Ureter (tissue), 1 donor: ENCODE measurements at regions not wholly inside any gene's neighbourhood (a gene's known extent, or its start where the extent isn't known, plus 50 kb on each side); places are given as distances from the start of the nearest gene placed in this dataset.

Experiments
- DNase-seq: peaks from one replicate; pipeline ENCODE4 v3.0.0-alpha.2; 2020; ENCODE audit warnings: low spot score
- donor health status: DM: yes; HTN: yes; CAD: no.

DNA sequence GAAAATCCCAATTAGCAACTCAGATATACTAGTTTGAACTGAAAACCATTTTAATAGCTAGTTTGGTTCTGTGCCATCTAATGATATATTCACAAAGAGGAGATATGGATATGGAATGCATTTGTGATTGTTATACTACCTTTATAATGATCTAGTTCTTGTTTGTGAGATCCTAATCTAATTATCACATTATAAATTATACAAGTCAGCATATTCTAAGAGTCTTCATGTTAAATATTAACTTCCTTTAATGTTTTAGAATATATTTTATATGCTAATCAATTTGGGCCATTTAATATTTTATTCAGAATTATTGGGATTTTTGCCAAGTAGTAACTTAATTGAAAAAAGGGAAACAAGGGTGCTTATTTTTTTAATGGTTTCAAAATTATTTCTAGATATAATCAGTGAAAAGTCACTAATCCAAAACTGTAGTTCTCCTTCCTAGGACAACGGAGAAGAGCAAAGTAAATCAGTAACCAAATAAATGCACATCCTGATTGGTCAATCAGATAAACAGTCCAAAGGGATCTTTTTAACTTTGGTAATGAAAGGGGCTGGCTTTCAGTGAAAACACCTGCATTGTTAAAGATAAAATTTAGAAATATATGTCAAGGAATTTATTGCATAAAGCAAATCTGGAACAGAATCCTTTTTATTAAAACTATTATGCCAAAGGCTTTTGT is 173.9 kb upstream of the MEOX2 start:
- DNase-seq = no peak

DNA sequence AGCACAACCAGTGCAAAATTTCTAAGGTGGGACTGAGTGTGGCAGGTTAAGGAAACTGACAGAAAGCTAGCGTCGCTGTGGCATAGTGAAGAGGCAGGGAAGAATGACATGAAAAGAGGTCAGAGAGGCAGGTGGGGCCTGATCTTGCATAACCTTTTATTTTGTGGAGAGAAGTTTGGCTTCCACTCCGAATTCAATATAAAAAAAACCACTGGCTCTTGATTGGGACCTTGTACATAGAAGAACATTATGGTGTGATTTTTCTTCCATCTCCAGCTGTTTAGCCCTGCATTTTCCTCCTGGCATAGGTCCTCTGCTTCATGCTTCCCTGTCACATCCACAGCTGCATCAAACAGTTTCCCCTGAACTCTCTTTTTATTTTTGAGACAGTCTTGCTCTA is 170.5 kb upstream of the MEOX2 start:
- no peak for DNase-seq

DNA sequence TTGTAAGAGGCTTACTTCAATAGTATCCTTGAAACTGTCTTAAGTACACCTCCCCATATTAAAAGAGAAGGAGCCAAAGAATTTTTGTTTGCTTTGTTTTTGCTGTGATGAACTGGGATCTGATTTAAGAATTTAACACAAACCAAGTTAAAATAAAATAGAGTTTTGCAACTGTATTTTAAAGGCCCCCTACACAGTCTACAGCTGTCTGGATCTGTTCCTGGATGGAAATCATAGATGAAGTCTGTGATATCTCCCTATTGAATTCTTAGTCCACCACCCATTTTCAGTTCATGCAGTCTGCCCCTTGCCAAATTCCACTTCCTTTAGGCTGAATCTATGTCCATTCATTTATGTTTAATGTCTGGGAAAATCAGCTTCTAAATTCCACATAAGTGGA is 169.8 kb upstream of the MEOX2 start:
- DNase-seq = no peak

DNA sequence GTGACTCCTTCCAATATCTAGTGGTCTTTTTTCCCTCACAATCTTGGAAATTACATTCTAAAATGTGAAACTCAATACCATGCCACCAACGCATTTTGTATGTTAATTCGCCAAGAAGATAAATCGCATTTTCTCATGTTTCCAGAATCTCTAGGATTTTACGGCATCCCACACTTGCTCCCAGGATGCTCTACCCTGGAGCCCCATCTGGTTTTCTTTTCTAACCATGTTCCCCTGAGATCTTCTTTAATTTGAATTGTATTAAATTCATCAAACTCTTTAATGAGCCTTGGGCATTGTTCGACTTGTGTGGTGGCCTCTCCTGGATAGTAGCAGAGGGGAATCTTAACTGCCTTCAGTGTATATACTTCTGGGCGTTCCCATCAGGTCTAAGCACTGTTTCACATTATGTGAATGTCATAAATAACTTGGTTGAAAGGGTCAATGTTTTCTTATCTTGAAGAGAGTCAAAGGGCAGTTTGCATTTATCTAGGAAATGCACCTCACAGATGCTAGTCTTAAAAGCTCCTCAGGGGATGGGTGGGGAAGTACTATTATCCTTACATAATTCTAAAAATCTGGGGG is 169.1 kb upstream of the MEOX2 start:
- no peak for DNase-seq

DNA sequence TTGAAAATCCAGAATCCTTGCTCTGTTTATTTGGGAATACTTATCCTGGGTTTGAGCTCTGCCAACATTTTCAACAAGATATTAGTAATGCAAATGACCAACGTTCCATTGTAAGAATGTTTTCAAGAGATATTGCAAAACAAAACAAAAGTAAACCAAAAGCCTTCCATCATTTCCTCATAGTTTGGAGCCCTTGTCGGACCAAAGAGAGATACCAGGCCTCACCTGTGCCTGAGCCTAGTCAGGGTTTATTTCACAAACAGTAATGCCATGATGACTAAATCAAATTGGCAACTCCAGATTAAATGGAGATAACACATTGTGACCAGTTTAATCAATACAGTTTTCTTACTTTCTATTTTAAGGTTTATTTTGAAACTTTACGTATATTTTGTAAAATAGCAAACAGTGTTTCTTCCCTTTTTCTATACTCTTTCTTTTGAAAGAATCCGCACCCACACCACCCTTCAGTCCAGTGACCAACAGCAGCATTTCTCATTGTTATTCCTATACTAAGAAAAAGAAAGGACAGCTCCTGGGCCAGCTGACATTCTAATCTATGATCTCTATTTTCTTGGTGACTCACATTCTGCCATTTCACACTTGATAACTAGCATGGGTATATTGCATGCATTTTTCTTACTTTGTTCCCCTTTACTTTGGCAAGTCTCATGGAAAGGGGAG is 168.5 kb upstream of the MEOX2 start:
- DNase-seq = no peak

DNA sequence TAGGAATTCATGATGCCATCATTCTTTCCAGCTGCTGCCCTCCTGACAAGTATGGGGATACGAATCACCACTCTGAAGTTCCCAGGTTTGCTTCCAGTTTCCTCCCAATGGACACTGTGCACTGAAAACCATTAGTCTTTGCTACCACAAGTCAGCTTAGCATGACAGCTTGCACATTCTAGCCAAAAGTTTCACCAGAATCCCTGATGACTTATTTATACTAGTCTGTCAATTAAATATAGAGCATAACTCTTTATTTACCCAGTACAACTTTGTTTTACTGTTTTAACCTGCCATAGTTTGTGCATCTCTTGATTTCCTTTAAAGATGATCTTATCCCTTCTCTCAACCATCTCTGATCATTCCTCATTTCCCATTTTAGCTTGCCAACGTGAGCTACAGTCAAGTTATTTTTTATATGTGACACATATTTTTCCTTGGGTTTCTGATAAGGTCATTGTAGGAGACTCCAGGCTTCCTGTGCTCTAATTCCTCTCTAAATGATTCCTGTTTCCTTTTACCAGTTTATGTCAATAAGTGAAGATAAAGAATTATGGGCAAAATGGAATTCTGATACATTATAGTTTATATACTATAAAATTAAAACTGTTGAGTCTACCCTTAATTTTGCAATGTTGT is 167.5 kb upstream of the MEOX2 start:
- no peak for DNase-seq

DNA sequence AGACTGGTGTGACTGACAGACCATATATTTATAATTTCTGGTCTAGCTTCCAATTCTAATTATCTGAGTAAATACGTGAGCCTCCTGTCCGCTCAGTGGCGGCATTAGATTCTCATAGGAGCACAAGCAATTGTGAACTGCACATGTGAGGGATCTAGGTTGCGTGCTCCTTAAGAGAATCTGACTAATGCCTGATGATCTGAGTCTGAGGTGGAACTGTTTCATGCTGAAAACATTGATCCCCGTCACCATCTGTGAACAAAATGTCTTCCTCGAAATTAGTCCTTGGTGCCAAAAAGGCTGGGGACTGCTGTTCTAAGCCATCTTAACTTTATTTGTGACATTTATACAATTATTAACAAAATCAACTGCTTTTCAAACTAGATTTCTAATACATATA is 164.7 kb upstream of the MEOX2 start:
- no peak for DNase-seq

DNA sequence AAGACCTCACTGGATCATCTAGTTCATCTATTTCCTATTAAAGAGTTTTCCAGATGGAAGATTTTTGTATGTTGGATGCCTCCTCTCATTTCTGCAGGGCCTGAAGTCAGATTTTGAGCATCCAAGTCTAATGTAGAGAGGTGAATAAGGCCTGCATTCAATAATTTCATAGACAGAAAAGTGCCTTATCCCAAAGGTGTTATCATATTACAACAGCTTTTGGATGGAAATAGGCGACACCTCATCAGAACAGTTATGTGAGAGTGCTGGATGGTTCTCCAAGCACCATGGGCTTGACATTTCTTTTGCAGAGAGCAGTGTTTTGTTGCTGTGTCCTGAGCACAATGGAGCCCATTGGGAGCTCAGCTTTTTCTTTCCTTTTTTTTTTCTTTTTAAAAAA is 162.4 kb upstream of the MEOX2 start:
- no peak for DNase-seq

DNA sequence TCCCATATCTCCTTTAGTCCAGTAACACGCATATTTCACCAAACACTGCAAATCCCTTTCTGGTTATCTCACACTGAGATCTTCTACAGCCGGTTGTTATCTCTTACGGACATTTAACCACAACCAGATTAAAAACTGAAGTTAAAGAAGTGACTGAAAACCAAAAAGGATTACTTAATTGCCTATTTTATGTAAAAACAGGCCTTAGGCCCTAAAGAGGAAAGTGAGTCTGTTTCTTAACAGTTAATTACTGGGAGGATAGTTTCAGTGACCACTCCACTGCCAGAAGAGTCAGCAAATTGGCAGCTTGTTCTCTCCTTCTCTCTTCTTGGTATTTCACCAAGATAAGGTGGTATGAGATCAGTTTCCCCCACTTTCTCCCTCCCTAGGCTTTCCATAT is 161.9 kb upstream of the MEOX2 start:
- no peak for DNase-seq

DNA sequence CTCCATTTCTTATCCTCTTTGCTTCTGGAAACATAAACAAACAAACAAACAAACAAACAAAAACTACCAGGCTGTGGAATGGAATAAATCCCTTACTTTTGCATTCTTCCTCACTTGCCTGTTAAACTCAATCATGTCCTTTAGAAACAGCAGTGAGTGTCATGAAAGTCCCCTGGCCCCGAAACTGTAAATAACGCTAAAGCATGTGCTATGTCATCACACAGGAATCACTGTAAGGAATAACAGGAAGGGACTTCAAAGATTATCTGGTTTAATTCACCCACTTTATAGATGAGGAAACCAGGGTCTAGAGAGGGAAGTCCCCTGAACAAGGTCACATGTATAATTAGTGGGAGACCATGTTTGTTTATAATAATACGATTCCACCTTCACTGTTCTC is 159.4 kb upstream of the MEOX2 start:
- DNase-seq = no peak

DNA sequence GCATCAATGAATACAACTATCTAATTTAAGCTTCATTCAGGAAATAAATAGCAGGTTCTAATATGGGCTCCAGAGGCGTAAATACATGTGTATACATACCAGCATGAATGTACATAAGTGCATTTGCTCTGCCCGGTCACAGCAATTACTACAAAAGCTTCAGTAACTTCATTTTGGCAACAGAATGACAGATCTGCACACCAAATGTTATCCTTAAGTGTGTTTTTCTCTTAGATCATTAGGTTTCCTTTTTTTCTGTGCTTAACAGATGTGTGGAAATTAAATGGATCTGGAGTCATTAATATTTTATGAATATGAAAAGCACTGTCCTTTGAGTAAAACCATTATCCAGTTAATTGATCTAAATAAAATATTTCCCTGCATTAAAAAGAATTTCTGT is 159.0 kb upstream of the MEOX2 start:
- DNase-seq = no peak

DNA sequence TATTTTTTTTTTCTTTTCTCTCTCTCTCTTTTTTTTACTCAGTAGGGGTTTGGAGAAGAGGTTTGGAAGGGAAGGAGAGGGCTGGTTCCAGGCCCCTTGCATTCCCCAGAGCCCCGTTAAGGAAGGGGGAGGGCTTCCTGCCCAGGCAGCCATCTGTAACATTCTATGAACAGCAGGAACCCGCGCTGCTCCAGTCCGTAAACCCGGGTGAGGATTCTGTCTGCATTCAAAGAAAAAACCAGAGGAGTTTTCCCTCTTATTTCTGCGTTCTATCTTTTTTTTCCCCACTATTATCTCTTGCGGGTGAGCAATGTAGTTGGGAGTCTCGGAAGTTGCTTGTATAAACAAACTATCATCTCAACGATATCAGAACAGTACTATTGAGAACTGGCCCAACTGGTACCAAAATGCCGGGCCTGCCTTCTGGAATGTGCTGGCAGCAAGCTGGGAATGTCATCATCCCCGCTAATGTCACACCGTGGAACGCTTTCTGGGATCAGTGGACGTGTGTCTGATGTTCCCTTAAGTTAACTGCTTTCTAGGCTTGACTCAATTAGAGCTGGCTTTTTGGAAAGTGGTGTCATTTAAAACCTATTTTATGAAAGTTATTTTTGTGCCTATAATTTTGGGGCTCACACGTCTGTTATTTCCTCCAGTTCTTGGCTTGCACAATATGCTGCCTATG is 153.1 kb upstream of the MEOX2 start:
- peak; percentile 45 for DNase-seq

DNA sequence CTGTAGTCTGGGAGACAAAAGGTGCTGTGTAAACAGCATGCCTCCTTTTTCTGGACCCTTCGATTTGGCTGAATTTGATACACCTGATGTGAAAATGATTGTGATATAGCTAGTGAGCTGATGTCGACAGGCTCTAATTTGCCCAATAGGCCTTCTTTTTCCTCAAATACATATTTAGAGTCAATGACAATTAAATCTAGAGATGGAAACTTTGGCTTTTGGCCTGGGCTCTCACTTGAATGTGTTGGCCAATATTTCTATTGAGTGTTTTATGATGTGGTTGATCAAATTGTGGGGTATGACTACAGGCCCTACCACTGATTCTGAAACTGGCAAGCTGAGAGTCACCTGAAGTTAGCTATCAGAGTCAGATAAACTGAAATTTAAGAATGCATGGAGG is 151.8 kb upstream of the MEOX2 start:
- DNase-seq = no peak

DNA sequence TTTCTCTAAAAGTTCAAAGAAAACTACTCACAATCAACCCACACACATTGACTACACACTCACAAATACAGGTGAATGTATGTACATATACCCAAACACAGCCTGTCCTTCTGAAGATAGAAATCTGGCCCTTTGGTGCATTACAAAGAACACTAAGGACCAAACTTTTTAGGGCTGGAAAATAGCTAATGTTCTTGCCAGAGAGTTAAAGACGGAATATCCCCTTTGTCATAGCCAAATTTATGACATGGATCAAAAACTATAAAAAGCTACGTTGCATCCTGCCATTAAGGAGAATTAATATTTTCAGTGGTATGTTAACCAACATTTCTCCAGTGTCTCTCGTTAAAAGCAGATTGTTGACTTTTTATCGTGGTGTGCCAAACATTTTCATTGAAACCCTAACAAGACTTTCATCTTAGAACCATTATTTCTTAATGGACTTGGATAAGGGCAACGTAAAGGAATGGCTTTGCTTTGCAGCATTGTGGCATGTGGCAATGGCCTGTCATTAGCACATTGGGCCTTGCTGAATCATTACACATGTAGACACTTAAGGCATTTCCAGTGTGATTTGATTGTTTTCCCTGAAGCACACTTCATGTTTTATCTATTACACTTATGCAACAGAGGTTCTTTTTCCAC is 150.9 kb upstream of the MEOX2 start:
- DNase-seq = no peak

DNA sequence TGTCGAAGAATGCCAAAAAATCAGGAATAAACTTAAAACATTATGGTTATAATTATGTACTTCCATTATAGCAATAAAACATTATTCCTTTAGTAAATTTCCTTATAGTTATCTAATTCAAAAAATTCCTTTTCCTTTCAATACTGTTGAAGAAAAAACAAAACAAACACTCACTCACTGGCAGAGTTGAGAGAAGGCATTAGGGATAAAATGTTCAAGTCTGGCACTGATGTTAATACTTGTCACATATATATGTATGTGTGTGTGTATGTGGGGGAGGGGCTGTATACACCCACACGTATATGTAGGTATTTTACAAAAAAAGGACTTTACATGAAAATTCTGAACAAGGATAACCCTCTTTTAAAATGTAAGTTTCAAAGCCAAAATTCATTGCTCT is 150.2 kb upstream of the MEOX2 start:
- DNase-seq = no peak

DNA sequence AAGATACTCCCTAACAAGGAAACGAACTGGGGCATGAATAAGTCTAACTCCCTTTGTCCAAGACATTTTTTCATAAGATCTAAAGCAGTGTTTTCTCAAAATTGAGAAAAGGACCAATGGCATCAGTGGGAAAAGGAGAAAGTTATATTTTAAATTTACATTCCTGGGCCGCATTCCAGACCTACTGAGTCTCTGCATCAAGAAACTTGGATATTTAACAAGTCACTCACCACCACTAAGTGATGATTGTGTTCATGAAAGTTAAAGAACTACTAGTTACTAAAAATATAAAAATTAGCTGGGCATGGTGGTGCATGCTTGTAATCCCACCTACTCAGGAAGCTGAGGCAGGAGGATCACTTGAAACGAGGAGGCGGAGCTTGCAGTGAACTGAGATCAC is 149.6 kb upstream of the MEOX2 start:
- DNase-seq = no peak

DNA sequence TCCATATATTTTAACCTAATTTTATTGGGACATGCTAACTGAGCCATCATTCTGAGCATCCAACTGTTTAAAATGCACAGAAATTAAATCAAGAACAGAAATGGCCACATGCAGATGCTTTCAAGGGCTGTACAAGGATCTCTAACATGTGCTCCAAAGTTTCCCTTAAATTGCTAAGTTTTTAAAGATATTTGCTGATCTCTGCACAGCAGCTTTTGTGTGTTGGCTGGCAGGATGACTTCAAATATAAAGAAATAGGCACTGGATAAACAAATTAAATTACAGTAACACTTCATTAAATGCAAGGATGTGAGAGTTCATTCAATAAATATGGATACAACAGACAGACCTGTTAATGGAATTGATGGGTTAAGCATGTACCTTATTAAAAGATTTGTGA is 148.0 kb upstream of the MEOX2 start:
- DNase-seq = no peak

DNA sequence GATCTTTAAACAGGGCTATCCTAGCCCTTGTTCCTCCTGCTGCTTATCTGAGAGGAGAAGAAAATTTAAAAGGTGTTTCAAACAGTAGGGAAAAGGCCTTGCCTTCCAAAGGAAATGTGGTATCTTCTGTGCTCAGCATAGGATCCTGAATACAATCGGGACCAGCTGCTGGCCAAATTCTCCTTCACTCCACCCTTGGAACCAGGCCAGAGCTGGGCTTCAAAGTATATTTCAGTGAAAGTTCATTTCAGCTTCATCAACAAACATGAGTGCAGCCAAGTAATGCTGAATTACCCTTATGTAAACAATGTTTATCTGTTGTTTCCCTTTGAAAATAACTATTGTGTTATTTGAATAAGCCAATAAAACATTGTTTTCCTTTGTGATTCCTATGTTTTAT is 146.5 kb upstream of the MEOX2 start:
- no peak for DNase-seq

DNA sequence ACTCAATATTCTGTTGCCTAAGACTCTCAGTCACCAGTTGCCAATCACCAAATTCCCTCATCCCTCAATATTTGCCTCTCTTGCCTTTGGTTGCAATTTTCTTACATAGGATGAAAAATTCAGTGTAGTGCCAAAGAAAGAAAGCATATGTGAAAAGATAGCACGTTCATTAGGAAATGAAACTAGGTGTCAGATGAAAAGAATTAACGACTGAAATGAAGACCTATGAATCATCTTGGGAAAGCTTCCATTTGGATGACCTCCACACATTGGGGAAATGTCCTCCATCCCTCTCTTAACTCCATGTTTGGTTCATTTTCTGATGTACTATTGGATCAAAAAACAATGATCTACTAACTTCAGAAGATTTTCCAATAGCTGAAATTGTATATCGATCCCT is 145.1 kb upstream of the MEOX2 start:
- DNase-seq = no peak

DNA sequence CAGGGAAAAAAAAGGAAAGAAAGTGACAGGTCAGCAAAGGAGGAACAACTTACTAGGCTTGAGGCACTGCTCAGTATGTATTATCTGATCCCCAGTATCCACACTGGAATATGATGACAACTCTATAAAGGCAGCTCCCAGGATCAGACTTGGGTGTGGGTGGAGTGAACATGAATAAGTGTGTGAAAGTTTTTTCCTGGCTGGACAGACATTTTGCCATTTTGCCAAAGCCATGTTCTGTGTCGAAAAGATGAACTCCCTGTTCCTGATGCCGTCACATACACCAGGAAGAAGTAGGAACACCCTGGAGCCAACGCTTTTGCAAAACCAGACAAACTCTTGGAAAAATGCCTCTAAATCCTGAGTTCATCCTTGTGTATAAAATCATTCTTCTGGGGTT is 143.2 kb upstream of the MEOX2 start:
- DNase-seq = peak; percentile 49

DNA sequence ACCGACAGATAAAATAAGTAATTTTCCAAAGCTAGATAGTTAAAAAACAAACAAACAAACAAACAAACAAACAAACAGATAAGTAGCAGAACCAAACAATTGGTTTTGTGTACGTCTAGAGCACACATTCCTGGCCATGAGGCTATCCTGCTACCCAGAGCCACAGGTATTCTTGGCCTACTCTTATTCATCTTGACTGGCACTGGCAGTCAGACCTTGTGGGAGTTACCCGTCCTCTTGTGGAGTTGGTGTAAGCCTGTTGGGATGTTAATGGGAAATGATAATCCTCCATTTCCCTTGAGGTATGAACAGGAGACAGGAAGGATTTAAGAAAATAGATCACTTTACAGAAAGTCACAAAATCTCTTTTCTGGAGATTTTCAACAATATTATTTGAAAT is 142.4 kb upstream of the MEOX2 start:
- DNase-seq = no peak
